HG03520 (cell line): ENCODE measurements at regions not wholly inside any gene's neighbourhood (a gene's known extent, or its start where the extent isn't known, plus 50 kb on each side); places are given as distances from the start of the nearest gene placed in this dataset.
"Not testable (repeated sequence)": the region's sequence is repeated elsewhere in the genome, so short reads cannot be mapped to it uniquely, and the experiment has no call there.

Experiments used
- ATAC-seq: cut with Tn5 transposase; IDR thresholded peaks from one replicate; pipeline ENCODE4 v1.9.1; 2021; ENCODE audit warnings: mild to moderate bottlenecking, moderate library complexity; ENCODE audit not compliant: unreplicated experiment

- ATAC-seq: no peak
Observed at GRCh38 chr5:125225424-125225823, 479.0 kb upstream of the ZNF608 start.

- no peak for ATAC-seq
Observed at GRCh38 chr5:125226825-125227224, 480.4 kb upstream of the ZNF608 start.

- ATAC-seq: no peak
Observed at GRCh38 chr5:125227333-125228095, 481.1 kb upstream of the ZNF608 start.

- ATAC-seq: no peak
Observed at GRCh38 chr5:125228363-125229070, 482.1 kb upstream of the ZNF608 start.

- ATAC-seq: no peak
Observed at GRCh38 chr5:125229556-125229955, 483.1 kb upstream of the ZNF608 start.

GRCh38 chr5:125232779-125233230, 486.4 kb upstream of the ZNF608 start:
- ATAC-seq: no peak

GRCh38 chr5:125233944-125234343, 487.5 kb upstream of the ZNF608 start:
- no peak for ATAC-seq

- no peak for ATAC-seq
Observed at GRCh38 chr5:125236007-125236406, 489.6 kb upstream of the ZNF608 start.

GRCh38 chr5:125236981-125237380, 490.5 kb upstream of the ZNF608 start:
- ATAC-seq: no peak

- ATAC-seq: no peak
Observed at GRCh38 chr5:125244531-125244930, 498.1 kb upstream of the ZNF608 start.

GRCh38 chr5:125245216-125245615, 498.8 kb upstream of the ZNF608 start:
- no peak for ATAC-seq

- no peak for ATAC-seq
Observed at GRCh38 chr5:125249400-125249799, 503.0 kb upstream of the ZNF608 start.

GRCh38 chr5:125251703-125252102, 505.3 kb upstream of the ZNF608 start:
- no peak for ATAC-seq

- not testable (repeated sequence) for ATAC-seq
Observed at GRCh38 chr5:125253634-125254033, 507.2 kb upstream of the ZNF608 start.

- ATAC-seq: no peak
Observed at GRCh38 chr5:125254267-125254666, 507.8 kb upstream of the ZNF608 start.

- ATAC-seq: no peak
Observed at GRCh38 chr5:125256296-125256695, 509.9 kb upstream of the ZNF608 start.

- ATAC-seq: no peak
Observed at GRCh38 chr5:125257057-125257972, 510.9 kb upstream of the ZNF608 start.

- no peak for ATAC-seq
Observed at GRCh38 chr5:125257997-125258396, 511.6 kb upstream of the ZNF608 start.

- no peak for ATAC-seq
Observed at GRCh38 chr5:125258615-125259014, 512.2 kb upstream of the ZNF608 start.

- no peak for ATAC-seq
Observed at GRCh38 chr5:125261505-125262250, 515.2 kb upstream of the ZNF608 start.

- ATAC-seq: no peak
Observed at GRCh38 chr5:125262782-125263181, 516.3 kb upstream of the ZNF608 start.
